Breast epithelium (tissue), 3 donors: ENCODE measurements at regions not wholly inside any gene's neighbourhood (a gene's known extent, or its start where the extent isn't known, plus 50 kb on each side); places are given as distances from the start of the nearest gene placed in this dataset.

ENCODE experiments used
- POLR2AphosphoS5 ChIP-seq, 3 donors: sonication (generic); formaldehyde crosslinking; IDR thresholded peaks; one replicate each; pipeline ENCODE4 v1.6.1; 2017; ENCODE audit warnings: antibody characterized with exemption in 3 of 3
- TF ChIP-seq, protein P1 (sequence below), 3 donors: fragments of 450-650 bp; IDR thresholded peaks; one replicate each; pipeline ENCODE4 v1.5.1; 2016 to 2017; ENCODE audit warnings: antibody characterized with exemption in 3 of 3, mild to moderate bottlenecking in 3 of 3, moderate library complexity in 3 of 3

DNA sequence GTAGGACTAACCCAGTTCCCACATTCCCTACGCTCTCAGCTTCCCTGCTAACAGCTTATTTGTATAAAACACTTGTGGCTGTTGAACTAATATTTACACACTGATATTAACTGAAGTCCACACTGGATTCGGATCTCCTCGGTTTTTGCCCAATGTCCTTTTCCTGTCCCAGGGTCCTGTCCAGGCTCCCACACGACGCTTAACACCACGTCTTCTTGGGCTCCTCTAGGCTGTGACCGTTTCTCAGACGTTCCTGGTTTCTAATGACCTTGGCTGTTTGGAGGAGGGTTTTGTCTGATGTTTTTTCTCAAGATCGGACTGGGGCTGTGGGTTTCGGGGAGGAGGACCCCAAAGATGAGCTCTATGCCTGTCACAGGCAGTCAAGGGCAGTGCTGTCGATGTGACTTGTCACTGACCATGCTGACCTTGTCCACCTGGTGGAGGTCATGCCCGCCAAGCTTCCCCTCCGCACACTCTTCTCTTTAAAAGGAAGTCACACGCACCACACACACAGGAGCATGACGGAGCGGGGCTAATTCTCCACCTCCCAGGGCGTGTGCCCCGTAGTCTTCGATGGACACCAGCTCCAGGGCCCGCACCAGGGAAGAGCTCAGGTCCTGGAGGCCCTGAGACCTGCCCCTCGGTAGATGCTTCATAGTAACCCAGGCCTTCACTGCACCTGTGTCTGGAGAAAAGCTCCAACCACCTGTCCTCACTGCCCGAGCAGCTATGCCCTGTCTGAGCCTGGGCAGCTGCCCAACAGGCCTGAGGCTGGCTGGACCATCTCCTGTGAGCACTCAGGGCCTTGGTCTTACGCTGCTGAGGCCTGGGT lies 72.0 kb downstream of the TTLL2 start:
- TF ChIP-seq, protein P1, sequence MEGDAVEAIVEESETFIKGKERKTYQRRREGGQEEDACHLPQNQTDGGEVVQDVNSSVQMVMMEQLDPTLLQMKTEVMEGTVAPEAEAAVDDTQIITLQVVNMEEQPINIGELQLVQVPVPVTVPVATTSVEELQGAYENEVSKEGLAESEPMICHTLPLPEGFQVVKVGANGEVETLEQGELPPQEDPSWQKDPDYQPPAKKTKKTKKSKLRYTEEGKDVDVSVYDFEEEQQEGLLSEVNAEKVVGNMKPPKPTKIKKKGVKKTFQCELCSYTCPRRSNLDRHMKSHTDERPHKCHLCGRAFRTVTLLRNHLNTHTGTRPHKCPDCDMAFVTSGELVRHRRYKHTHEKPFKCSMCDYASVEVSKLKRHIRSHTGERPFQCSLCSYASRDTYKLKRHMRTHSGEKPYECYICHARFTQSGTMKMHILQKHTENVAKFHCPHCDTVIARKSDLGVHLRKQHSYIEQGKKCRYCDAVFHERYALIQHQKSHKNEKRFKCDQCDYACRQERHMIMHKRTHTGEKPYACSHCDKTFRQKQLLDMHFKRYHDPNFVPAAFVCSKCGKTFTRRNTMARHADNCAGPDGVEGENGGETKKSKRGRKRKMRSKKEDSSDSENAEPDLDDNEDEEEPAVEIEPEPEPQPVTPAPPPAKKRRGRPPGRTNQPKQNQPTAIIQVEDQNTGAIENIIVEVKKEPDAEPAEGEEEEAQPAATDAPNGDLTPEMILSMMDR (IDR thresholded peaks at IDR 0.05): no peak
- TF ChIP-seq POLR2AphosphoS5 (IDR thresholded peaks at IDR 0.05): no peak
